SK-N-MC (cell line): ENCODE measurements at regions not wholly inside any gene's neighbourhood (a gene's known extent, or its start where the extent isn't known, plus 50 kb on each side); places are given as distances from the start of the nearest gene placed in this dataset.

ENCODE experiments used
- DNase-seq: peaks from one replicate; pipeline ENCODE4 v3.0.0-alpha.2; 2011; ENCODE audit warnings: low read depth, low spot score
- H3K27ac ChIP-seq: fragments of 200-600 bp; sonication (generic); 2 replicates; pipeline ENCODE4 v1.5.1; 2016; ENCODE audit warnings: mixed run types
- H3K36me3 ChIP-seq: fragments of 200-600 bp; sonication (generic); 2 replicates; pipeline ENCODE4 v1.6.1; 2017; ENCODE audit warnings: antibody characterized with exemption, low read length, mixed read lengths; ENCODE audit not compliant: insufficient read depth
- H3K4me3 ChIP-seq: fragments of 200-600 bp; sonication (generic); 2 replicates; pipeline ENCODE4 v1.5.1; 2016
- H3K9ac ChIP-seq: fragments of 200-600 bp; sonication (generic); 2 replicates; pipeline ENCODE4 v1.8.0; 2017; ENCODE audit warnings: mixed run types, mixed read lengths; ENCODE audit not compliant: insufficient read length
- H3K9me3 ChIP-seq: fragments of 200-600 bp; sonication (generic); 2 replicates; pipeline ENCODE4 v1.6.1; 2017; ENCODE audit warnings: low read depth, mild to moderate bottlenecking, antibody characterized with exemption, low read length, moderate library complexity, mixed read lengths
- EZH2 ChIP-seq: fragments of 200-600 bp; sonication (generic); IDR thresholded peaks from one replicate; pipeline ENCODE4 v1.6.1; 2017; ENCODE audit warnings: antibody characterized with exemption
- FOXP2 ChIP-seq: optimal IDR thresholded peaks from 2 replicates; pipeline ENCODE3; 2011; ENCODE audit warnings: mild to moderate bottlenecking, moderate library complexity; ENCODE audit not compliant: insufficient read depth; ENCODE audit errors: extremely low read length, control extremely low read depth
- POLR2AphosphoS5 ChIP-seq: IDR thresholded peaks from 2 replicates; pipeline ENCODE4 v1.6.1; 2012; ENCODE audit warnings: mild to moderate bottlenecking, low read depth, low read length, borderline replicate concordance

DNA sequence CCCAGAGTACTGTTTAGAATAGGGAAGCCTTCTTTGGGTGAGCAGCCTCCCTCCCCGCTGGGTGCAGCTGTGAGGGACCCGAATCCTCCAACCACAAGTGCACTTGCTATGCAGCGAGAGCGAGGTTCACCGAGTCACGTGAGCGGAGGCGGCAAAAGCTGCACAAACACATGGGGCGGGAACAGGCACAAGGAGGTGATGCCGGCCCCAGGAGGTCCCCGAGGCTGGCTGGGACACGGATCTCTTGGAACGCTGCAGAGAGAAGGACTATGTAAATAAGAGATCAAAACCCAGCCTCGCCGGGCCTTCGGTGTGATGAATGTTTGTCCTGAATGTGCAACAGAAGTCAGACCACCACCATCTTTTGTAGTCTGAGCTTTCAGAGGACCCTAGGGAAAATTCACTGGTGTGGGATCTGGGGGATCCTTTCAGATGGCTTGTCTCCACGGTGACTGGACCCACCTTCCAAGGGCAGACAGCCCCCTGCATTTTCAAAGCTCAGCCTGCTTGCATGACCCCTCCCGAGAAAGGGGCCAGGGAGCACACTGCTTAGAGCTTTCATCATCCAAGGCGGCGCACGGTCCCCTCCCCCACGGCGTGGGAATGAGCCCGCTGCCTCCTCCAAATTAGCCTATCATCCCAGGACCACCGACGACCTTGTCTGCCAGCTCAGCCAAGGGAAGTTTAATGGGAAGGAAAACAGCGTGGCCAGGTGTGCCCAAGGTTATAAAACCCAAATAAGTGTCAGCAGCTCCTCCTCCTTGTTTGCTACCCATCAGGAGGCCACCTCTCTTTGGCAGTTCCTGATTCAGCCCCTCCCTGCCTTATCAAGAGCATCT, 327.7 kb downstream of the CXCL12 start:
- H3K36me3 ChIP-seq = no peaks in the 10 kb centered on the region
- DNase-seq = no peak
- H3K27ac ChIP-seq = no peak overlapping the region
- no peak overlapping the region for H3K9ac ChIP-seq
- no peak overlapping the region for H3K4me3 ChIP-seq
- no peak for TF ChIP-seq EZH2
- no peak for TF ChIP-seq POLR2AphosphoS5
- TF ChIP-seq FOXP2 = no peak
- no peaks in the 10 kb centered on the region for H3K9me3 ChIP-seq

- H3K9ac ChIP-seq = no peak overlapping the region
- no peak overlapping the region for H3K4me3 ChIP-seq
- DNase-seq = no peak
- H3K36me3 ChIP-seq = no peaks in the 10 kb centered on the region
- H3K9me3 ChIP-seq = no peaks in the 10 kb centered on the region
- H3K27ac ChIP-seq = no peak overlapping the region
- no peak for TF ChIP-seq POLR2AphosphoS5
- TF ChIP-seq EZH2 = no peak
- no peak for TF ChIP-seq FOXP2
Measured at GRCh38 chr10:44056206-44056605, 328.7 kb downstream of the CXCL12 start.

DNA sequence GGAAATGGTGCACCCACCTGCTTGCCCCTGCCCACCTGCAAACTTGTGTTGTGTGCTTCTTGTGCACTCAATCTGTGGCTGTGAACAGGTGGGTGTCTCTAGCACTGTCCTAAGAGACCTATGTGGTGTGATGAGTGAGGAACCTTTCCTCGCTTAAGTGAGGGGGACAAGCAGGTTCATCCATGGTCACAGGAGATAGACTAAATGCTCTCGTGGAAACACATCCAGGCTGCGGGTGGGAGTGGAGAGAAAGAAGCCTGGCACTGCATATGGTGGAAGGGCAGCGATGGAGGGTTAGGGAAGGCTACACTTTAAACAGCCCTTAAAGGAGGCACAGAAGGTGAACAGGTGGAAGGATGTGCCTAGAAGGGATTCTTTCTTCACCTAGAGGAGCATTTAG, 330.9 kb downstream of the CXCL12 start:
- TF ChIP-seq EZH2 (no peak), POLR2AphosphoS5 (no peak), FOXP2 (no peak)
- Histone ChIP-seq H3K27ac (no peak overlapping the region), H3K36me3 (no peaks in the 10 kb centered on the region), H3K9ac (no peak overlapping the region), H3K4me3 (no peak overlapping the region), H3K9me3 (no peaks in the 10 kb centered on the region)
- DNase-seq = no peak

DNA sequence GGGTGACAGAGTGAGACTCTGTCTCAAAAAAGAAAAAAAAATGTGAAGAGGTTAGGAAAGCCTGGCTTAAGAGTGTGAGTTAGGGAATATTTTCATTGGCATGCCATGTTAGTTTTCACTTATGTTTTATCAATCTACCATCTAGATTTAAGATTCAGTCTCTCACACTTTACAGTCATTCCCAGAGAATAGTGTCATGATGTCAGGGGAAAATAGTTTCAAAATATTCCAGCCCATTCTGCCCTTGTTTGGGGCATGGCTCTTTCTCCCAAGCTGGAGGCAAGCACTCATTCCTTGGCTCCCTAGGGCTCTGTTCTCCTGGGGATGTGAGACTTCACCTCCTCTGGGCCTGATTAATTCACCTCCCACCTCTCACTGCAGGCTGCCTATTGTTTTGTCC, 331.5 kb downstream of the CXCL12 start:
- Histone ChIP-seq H3K9ac (no peak overlapping the region), H3K36me3 (no peaks in the 10 kb centered on the region), H3K4me3 (no peak overlapping the region), H3K27ac (no peak overlapping the region), H3K9me3 (no peaks in the 10 kb centered on the region)
- no peak for TF ChIP-seq EZH2
- TF ChIP-seq FOXP2 = no peak
- TF ChIP-seq POLR2AphosphoS5 = no peak
- no peak for DNase-seq

GRCh38 chr10:44051584-44052385, 333.1 kb downstream of the CXCL12 start:
- Histone ChIP-seq H3K36me3 (no peaks in the 10 kb centered on the region), H3K27ac (no peak overlapping the region), H3K9ac (no peak overlapping the region), H3K9me3 (no peaks in the 10 kb centered on the region), H3K4me3 (no peak overlapping the region)
- no peak for DNase-seq
- TF ChIP-seq POLR2AphosphoS5 (no peak), FOXP2 (no peak), EZH2 (no peak)

- no peak for DNase-seq
- Histone ChIP-seq H3K36me3 (no peaks in the 10 kb centered on the region), H3K27ac (no peak overlapping the region), H3K4me3 (no peak overlapping the region), H3K9ac (no peak overlapping the region), H3K9me3 (no peaks in the 10 kb centered on the region)
- TF ChIP-seq FOXP2 = no peak
- TF ChIP-seq POLR2AphosphoS5 = no peak
- TF ChIP-seq EZH2 = no peak
Measured at GRCh38 chr10:44051091-44051490, 333.8 kb downstream of the CXCL12 start.

GRCh38 chr10:44049301-44050015, 335.4 kb downstream of the CXCL12 start:
- Histone ChIP-seq H3K9ac (no peak overlapping the region), H3K4me3 (no peak overlapping the region), H3K27ac (no peak overlapping the region), H3K9me3 (no peaks in the 10 kb centered on the region), H3K36me3 (no peaks in the 10 kb centered on the region)
- DNase-seq = no peak
- no peak for TF ChIP-seq EZH2
- no peak for TF ChIP-seq FOXP2
- TF ChIP-seq POLR2AphosphoS5 = no peak

- Histone ChIP-seq H3K36me3 (no peaks in the 10 kb centered on the region), H3K9ac (no peak overlapping the region), H3K4me3 (no peak overlapping the region), H3K9me3 (no peaks in the 10 kb centered on the region), H3K27ac (no peak overlapping the region)
- no peak for DNase-seq
- TF ChIP-seq FOXP2 = no peak
- no peak for TF ChIP-seq POLR2AphosphoS5
- no peak for TF ChIP-seq EZH2
Measured at GRCh38 chr10:44047361-44047760, 337.5 kb downstream of the CXCL12 start.
